Posterior cingulate gyrus (tissue), 11 donors: ENCODE measurements at regions not wholly inside any gene's neighbourhood (a gene's known extent, or its start where the extent isn't known, plus 50 kb on each side); places are given as distances from the start of the nearest gene placed in this dataset.

Experiments
- DNase-seq, 10 donors: peaks; one replicate each; pipeline versions ENCODE4 v3.0.0 to v3.0.0-alpha.2; 2020 to 2021; ENCODE audit warnings: mixed read lengths in 3 of 10
- intact Hi-C: fragments of 100-400 bp; cut with DNase I; formaldehyde crosslinking; loops from one replicate; pipeline ENCODE4 v1.15.1; 2023

DNA sequence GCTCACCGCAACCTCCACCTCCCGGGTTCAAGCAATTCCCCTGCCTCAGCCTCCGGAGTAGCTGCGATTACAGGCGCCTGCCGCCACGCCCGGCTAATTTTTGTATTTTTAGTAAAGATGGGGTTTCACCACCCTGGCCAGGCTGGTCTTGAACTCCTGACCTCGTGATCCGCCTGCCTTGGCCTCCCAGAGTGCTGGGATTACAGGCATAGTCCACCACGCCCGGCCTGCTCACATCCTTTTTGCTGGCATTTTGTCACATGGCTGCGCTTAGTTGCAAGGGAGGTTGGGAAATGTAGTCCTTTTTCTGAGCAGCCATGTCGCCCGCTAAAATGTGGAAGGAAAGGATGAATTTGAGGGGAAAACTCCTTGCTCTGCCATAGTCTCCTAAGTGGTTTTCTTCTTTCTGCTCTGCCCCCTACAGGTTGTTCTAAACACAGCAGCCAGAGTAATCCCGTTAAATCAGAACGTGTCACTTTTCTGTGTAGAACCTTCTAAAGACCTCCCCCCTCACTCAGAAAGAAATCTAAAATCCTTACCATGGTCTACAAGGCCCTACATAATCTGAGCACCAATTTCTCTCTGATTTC lies 57.8 kb upstream of the HSPA9 start:
- peak; percentile 55 to 95 (median 72) for DNase-seq
- intact Hi-C loops = loop anchor here (1.0 kb wide), 1 partner anchor 54 kb away; no protein-coding TSS in a partner anchor

DNA sequence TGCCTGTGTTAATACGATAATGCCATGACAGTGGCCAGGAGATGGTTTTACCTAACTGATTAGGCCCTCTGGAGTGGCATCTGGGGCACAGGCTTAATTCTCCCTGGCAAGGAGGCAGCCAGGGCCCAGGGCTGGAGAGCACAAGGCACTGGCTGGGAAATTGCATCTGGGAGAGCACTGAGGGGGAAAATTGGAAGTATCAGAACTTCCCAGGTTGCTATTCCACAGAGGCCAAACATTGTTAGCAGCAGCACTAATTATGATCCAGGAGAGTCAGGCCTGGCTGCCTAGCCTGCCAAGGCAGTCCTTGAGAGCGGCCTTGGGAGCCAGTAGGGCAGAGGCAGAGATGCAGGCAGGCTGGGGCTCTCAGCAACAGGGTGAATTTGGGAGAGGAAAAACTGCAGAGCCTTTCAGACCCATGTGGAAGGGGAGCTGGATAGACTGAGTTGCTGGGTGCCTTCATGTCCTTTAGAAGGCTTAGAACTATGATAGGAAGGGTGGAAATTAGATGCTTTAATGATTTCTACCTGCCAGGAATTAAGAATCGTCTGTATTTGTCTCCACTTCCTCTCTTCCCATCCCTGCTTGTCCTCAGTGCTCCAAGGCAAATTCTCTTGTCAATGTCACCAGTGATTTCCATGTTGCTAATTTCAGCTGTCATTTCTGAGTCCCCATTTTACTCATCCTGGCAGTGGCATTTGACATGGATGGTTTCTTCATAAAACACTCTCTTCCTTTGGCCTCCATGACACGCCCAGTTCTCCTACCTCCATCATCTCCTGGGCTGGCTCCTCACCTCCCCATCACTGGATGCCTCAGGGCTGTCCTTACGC lies 56.1 kb upstream of the HSPA9 start:
- intact Hi-C loops = no loop called here
- DNase-seq = peak in 1 of 10 donors; percentile 43

DNA sequence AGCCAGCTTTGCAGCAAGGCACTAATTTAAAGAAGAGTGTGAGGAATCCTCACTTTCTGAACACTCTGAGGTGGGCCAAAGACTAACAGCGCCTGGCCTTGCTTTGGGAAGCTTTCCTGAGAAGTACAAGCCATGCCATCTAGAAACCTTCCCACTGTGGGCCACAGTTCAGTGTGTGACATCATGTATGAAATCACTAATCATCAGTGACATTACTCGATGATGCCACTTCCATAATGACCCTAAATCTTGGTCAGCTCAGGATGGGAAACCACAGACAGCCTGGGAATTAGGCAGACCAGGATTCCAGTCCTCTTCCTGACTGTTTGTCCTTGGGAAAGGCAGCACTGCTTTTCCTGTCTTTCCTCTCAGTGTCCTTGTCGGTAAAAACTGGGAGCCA lies 54.2 kb upstream of the HSPA9 start:
- intact Hi-C loops = no loop called here
- no peak for DNase-seq

DNA sequence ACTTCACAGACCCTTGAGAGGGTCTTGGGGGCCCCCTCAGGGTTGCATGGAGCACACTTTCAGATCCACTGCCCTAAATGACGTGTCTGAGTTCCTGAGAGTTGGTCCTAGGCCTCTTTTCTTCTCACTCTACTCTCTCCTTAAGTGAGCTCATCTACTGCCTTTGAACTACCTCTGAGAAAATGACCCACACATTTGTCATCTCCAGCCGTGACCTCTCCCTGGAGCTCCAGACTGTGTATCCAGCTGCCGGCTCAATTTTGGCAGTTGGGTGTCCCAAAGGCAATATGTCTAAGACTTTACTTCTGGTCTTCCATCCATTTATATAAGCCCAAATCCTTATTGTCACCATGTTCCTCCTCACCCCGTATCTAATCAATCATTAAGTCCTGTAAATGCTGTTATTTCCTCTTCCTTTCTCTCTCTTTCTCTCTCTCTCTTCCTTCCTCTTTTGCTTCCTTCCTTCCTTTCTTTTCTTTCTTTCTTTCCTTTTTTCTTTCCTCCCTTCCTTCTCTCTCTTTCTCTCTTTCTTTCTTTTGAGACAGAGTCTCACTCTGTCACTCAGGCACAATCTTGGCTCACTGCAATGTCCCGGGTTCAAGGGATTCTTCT lies 51.2 kb upstream of the HSPA9 start:
- intact Hi-C loops = no loop called here
- DNase-seq = peak in 1 of 10 donors; percentile 8

DNA sequence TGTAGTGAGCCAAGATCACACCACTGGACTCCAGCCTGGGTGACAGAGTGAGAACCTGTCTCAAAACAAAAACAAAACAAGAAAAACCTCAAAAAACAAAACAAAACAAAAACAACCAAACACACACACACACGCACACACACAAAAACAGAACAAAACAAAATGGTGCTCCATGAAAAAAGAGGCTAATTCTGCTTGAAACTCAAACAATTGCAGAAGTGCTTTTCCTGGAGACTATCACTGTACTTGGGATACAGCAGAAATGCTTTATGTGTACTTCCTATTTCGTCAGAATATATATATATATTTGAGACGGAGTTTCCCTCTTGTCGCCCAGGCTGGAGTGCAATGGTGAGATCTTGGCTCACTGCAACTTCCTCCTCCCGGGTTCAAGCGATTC lies 49.9 kb upstream of the HSPA9 start:
- DNase-seq = peak in 1 of 10 donors; percentile 0
- intact Hi-C loops = no loop called here
